ENCODE measurements at regions not wholly inside any gene's neighbourhood (a gene's known extent, or its start where the extent isn't known, plus 50 kb on each side); places are given as distances from the start of the nearest gene placed in this dataset.

GRCh38 chr18:73456643-73457042, 588.9 kb upstream of the NETO1 start:
- ATAC-seq (ENCODE audit: low read depth) (no peak), DNase-seq (no peak)
- ChIA-PET POLR2A (no interaction called here), CTCF (no interaction called here)
- Mint-ChIP-seq H3K27ac (no peak overlapping the region), H3K9me3 (no peaks in the 10 kb centered on the region), H3K27me3 (no peaks in the 10 kb centered on the region), H3K4me3 (no peak overlapping the region), H3K36me3 (ENCODE audit: low read depth) (no peaks in the 10 kb centered on the region), H3K4me1 (no peaks in the 10 kb centered on the region)
- intact Hi-C loops (cut with micrococcal nuclease) = no loop called here
- no peak for TF ChIP-seq CTCF (IDR thresholded peaks at IDR 0.05)

- Mint-ChIP-seq H3K36me3 (ENCODE audit: low read depth) (no peaks in the 10 kb centered on the region), H3K4me3 (no peak overlapping the region), H3K9me3 (no peaks in the 10 kb centered on the region), H3K4me1 (no peaks in the 10 kb centered on the region), H3K27me3 (no peaks in the 10 kb centered on the region), H3K27ac (no peak overlapping the region)
- ATAC-seq (ENCODE audit: low read depth) (no peak), DNase-seq (no peak)
- TF ChIP-seq CTCF (IDR thresholded peaks at IDR 0.05) = no peak
- ChIA-PET CTCF (no interaction called here), POLR2A (no interaction called here)
- intact Hi-C loops (cut with micrococcal nuclease) = no loop called here
These were observed 585.1 kb upstream of the NETO1 start for GRCh38 chr18:73452866-73453265.

DNA sequence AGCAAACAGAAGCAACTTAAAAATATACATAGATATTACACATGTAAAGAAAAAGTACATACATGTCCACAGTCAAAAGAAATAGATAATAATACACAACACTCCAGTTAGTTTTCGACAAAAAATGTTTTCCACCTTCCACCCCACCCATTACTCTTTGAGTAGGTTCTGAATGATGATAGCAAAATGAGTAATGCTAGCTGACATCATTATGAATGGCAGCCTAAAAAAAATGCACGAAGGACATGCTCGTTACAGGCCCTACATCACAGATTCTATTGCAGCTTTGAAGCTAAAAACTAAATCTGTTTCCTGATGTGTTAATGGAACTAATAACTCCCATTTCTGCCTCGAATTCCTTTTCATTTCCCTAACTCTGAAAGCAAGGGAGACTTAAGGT, 578.7 kb upstream of the NETO1 start:
- Mint-ChIP-seq H3K9me3 (no peaks in the 10 kb centered on the region), H3K27ac (no peak overlapping the region), H3K36me3 (ENCODE audit: low read depth) (no peaks in the 10 kb centered on the region), H3K27me3 (no peaks in the 10 kb centered on the region), H3K4me1 (no peaks in the 10 kb centered on the region), H3K4me3 (no peak overlapping the region)
- CTCF ChIA-PET = no interaction called here
- TF ChIP-seq CTCF (IDR thresholded peaks at IDR 0.05) = no peak
- DNase-seq (no peak), ATAC-seq (ENCODE audit: low read depth) (no peak)
- intact Hi-C loops (cut with micrococcal nuclease) = no loop called here
- POLR2A ChIA-PET = no interaction called here

DNA sequence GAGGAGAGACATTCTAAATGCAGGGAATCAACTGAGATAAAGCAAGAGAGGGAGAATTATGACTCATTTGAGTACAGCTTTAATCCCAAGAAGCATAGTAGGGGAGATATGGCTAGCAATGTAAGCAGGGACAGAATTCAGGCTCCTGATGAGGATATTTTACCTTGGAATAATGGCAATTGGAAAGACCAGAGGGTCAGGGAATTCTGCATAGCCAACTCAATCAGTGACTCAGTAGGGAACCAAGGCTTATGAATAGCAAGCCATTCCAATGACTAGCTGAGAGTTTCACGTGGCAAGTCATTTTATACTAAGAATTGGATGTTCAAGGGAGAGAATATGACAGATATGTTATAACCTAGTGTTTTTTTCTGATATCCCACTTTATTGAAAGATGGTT, 563.8 kb upstream of the NETO1 start:
- Mint-ChIP-seq H3K27ac (no peak overlapping the region), H3K36me3 (ENCODE audit: low read depth) (no peaks in the 10 kb centered on the region), H3K4me3 (no peak overlapping the region), H3K4me1 (no peaks in the 10 kb centered on the region), H3K27me3 (no peaks in the 10 kb centered on the region), H3K9me3 (no peaks in the 10 kb centered on the region)
- CTCF ChIA-PET = no interaction called here
- no peak for ATAC-seq (ENCODE audit: low read depth)
- DNase-seq = no peak
- no peak for TF ChIP-seq CTCF (IDR thresholded peaks at IDR 0.05)
- intact Hi-C loops (cut with micrococcal nuclease) = no loop called here
- POLR2A ChIA-PET = no interaction called here

DNA sequence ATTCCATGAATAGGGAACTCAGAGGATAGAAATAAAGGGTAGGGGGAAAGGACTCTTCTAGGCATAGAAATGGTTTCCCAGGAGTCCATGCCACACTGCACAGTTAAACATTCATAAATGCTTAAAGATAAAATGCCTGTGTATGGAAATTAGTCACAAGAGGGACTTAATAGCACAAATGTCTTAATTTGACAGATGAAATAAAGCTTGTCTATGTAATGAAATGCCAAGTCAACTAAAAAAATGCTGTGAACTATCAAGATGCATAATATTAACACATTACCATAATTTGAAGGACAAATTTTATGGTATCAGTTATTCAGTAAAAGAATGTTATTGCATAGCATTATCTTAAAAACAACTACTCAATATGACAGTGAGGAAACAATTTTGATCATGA, 553.2 kb upstream of the NETO1 start:
- intact Hi-C loops (cut with micrococcal nuclease) = no loop called here
- no peak overlapping the region for H3K4me3 Mint-ChIP-seq
- no peaks in the 10 kb centered on the region for H3K9me3 Mint-ChIP-seq
- H3K27ac Mint-ChIP-seq = no peak overlapping the region
- CTCF ChIA-PET = no interaction called here
- DNase-seq (no peak), ATAC-seq (ENCODE audit: low read depth) (no peak)
- POLR2A ChIA-PET = no interaction called here
- H3K27me3 Mint-ChIP-seq = no peaks in the 10 kb centered on the region
- no peaks in the 10 kb centered on the region for H3K4me1 Mint-ChIP-seq
- TF ChIP-seq CTCF (IDR thresholded peaks at IDR 0.05) = no peak
- no peaks in the 10 kb centered on the region for H3K36me3 Mint-ChIP-seq (ENCODE audit: low read depth)
